Stomach (tissue), 8 donors: ENCODE measurements at regions not wholly inside any gene's neighbourhood (a gene's known extent, or its start where the extent isn't known, plus 50 kb on each side); places are given as distances from the start of the nearest gene placed in this dataset.

Source experiments
- DNase-seq, 2 donors: peaks; one replicate each; pipeline versions ENCODE4 v3.0.0 to v3.0.0-alpha.2; 2013 to 2019
- H3K27ac ChIP-seq, 5 donors: fragments of 200-600 bp in 4 of 5; sonication (generic) in 4 of 5; one replicate each; pipeline ENCODE4 v1.5.1; 2013 to 2019; ENCODE audit warnings: mild to moderate bottlenecking in 1 of 5, moderate library complexity in 1 of 5
- H3K27me3 ChIP-seq, 3 donors: fragments of 200-600 bp; sonication (generic); one replicate each; pipeline ENCODE4 v1.5.1; 2017 to 2019; ENCODE audit warnings: mixed run types in 1 of 3
- H3K36me3 ChIP-seq, 4 donors: fragments of 200-600 bp; sonication (generic); 1 replicate in 3 of 4; 2 replicates in 1 of 4; pipeline ENCODE4 v1.5.1; 2016 to 2019
- H3K4me1 ChIP-seq, 4 donors: fragments of 200-600 bp; sonication (generic); one replicate each; pipeline ENCODE4 v1.5.1; 2016 to 2019
- H3K4me3 ChIP-seq, 4 donors: fragments of 200-600 bp; sonication (generic) in 3 of 4; one replicate each; pipeline ENCODE4 v1.5.1; 2016 to 2019; ENCODE audit warnings: mild to moderate bottlenecking in 1 of 4
- H3K9me3 ChIP-seq, 4 donors: fragments of 200-600 bp; sonication (generic); one replicate each; pipeline ENCODE4 v1.5.1; 2016 to 2019
- EP300 ChIP-seq: sonication (generic); formaldehyde crosslinking; IDR thresholded peaks from one replicate; pipeline ENCODE4 v1.6.1; 2017; ENCODE audit warnings: antibody characterized with exemption
- POLR2A ChIP-seq, 4 donors: fragments of 450-650 bp; IDR thresholded peaks; one replicate each; pipeline ENCODE4 v1.6.1; 2016; ENCODE audit warnings: antibody characterized with exemption in 4 of 4, control low read depth in 2 of 4, mild to moderate bottlenecking in 1 of 4, moderate library complexity in 1 of 4
- POLR2AphosphoS5 ChIP-seq, 3 donors: sonication (generic); formaldehyde crosslinking; IDR thresholded peaks; one replicate each; pipeline ENCODE4 v1.6.1; 2016; ENCODE audit warnings: antibody characterized with exemption in 3 of 3
- WGBS, 5 donors: extraction: QIAGEN DNeasy Blood & Tissue Kit in 3 of 5; methylation state at CpG; one replicate each; pipeline versions ENCODE4 v1.1.5 to v1.1.7; 2013 to 2018; 5-methylcytosine and 5-hydroxymethylcytosine counted together
- intact Hi-C: fragments of 100-400 bp; cut with DNase I; formaldehyde crosslinking; loops from one replicate; pipeline ENCODE4 v1.15.1; 2023; ENCODE audit warnings: low total_unique reads
- TF ChIP-seq, protein P1 (sequence below), 7 experiments: fragments of 450-650 bp in 4 of 7; fragments of 200-600 bp in 3 of 7; sonication (generic) in 3 of 7; IDR thresholded peaks; one replicate each; pipeline ENCODE4 v1.5.1; 2016 to 2019; ENCODE audit warnings: antibody characterized with exemption in 7 of 7, control low read depth in 2 of 7, mild to moderate bottlenecking in 1 of 7
- donor health status: healthy with polysubstance abuse.
- donor health status: Bipolar disorder and iron deficiency.
- donor health status: healthy.

DNA sequence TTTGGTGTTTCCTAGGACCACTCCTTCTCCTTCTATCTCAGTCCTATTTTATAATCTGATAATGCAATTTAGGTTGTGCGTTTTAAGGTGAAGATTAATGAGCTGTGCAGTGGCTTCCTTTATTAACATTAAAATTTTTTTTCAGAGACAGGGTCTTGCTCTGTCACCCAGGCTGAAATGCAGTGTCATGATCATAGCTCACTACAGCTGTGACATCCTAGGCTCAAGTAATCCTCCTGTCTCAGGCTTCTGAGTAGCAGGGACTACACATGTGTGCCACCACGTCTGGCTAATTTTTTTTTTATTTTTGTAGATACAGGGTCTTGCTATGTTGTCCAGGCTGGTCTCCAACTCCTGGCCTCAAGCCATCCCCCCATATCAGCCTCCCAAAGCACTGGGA lies 53.0 kb upstream of the DSP start:
- Histone ChIP-seq H3K27ac (no peak overlapping the region), H3K4me1 (no peaks in the 10 kb centered on the region), H3K9me3 (peaks cover 0 to 9% (median 2%) of the 10 kb centered on the region in 4 donors), H3K36me3 (no peaks in the 10 kb centered on the region), H3K4me3 (no peak overlapping the region), H3K27me3 (no peaks in the 10 kb centered on the region)
- 62 to 87% (median 65%) methylated on average over 2 of the region's 2 CpGs for WGBS, 5 donors
- TF ChIP-seq, protein P1, sequence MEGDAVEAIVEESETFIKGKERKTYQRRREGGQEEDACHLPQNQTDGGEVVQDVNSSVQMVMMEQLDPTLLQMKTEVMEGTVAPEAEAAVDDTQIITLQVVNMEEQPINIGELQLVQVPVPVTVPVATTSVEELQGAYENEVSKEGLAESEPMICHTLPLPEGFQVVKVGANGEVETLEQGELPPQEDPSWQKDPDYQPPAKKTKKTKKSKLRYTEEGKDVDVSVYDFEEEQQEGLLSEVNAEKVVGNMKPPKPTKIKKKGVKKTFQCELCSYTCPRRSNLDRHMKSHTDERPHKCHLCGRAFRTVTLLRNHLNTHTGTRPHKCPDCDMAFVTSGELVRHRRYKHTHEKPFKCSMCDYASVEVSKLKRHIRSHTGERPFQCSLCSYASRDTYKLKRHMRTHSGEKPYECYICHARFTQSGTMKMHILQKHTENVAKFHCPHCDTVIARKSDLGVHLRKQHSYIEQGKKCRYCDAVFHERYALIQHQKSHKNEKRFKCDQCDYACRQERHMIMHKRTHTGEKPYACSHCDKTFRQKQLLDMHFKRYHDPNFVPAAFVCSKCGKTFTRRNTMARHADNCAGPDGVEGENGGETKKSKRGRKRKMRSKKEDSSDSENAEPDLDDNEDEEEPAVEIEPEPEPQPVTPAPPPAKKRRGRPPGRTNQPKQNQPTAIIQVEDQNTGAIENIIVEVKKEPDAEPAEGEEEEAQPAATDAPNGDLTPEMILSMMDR (IDR thresholded peaks at IDR 0.05) = no peak
- no peak for TF ChIP-seq POLR2A (IDR thresholded peaks at IDR 0.05)
- no peak for TF ChIP-seq EP300
- no peak for TF ChIP-seq POLR2AphosphoS5 (IDR thresholded peaks at IDR 0.05)
- intact Hi-C loops = no loop called here
- no peak for DNase-seq

- Histone ChIP-seq H3K27ac (no peak overlapping the region), H3K36me3 (no peaks in the 10 kb centered on the region), H3K4me3 (no peak overlapping the region), H3K4me1 (no peaks in the 10 kb centered on the region), H3K9me3 (peaks cover 0 to 9% (median 2%) of the 10 kb centered on the region in 4 donors), H3K27me3 (no peaks in the 10 kb centered on the region)
- no peak for TF ChIP-seq POLR2A (IDR thresholded peaks at IDR 0.05)
- TF ChIP-seq, protein P1 (IDR thresholded peaks at IDR 0.05) = no peak
- intact Hi-C loops = no loop called here
- 84 to 98% (median 93%) methylated on average over 2 of the region's 2 CpGs for WGBS, 5 donors
- no peak for DNase-seq
These were observed 52.1 kb upstream of the DSP start for GRCh38 chr6:7489376-7489775.
